WTC11 (cell line): ENCODE measurements at regions not wholly inside any gene's neighbourhood (a gene's known extent, or its start where the extent isn't known, plus 50 kb on each side); places are given as distances from the start of the nearest gene placed in this dataset.
"Not testable (repeated sequence)": the region's sequence is repeated elsewhere in the genome, so short reads cannot be mapped to it uniquely, and the experiment has no call there.

Source experiments
- ATAC-seq: fragments of 200-7000 bp; cut with Tn5 transposase; 2 replicates; pipeline ENCODE4 v1.10.0; 2021; ENCODE audit warnings: mild to moderate bottlenecking, moderate library complexity
- CTCF ChIA-PET: fragments of 300-600 bp; sonication (Branson Sonifier 250); formaldehyde crosslinking; loops from one replicate; lab custom pipeline; 2021; ENCODE audit warnings: antibody characterized with exemption; lab: Charles Lee
- POLR2A ChIA-PET: fragments of 350-600 bp; sonication (Branson Sonifier 250); formaldehyde crosslinking; loops from one replicate; lab custom pipeline; 2021; ENCODE audit warnings: antibody characterized with exemption; lab: Charles Lee
- DNase-seq: peaks from one replicate; pipeline ENCODE4 v3.0.0; 2021; ENCODE audit warnings: low spot score
- H3K27ac Mint-ChIP-seq: 2 replicates; pipeline ENCODE4 v1.8.0; 2021; ENCODE audit warnings: mixed read lengths
- H3K27me3 Mint-ChIP-seq: 2 replicates; pipeline ENCODE4 v1.8.0; 2021; ENCODE audit warnings: low read depth, mild to moderate bottlenecking, moderate library complexity, mixed read lengths
- H3K36me3 Mint-ChIP-seq: 2 replicates; pipeline ENCODE4 v1.8.0; 2021; ENCODE audit warnings: mixed read lengths
- H3K4me1 Mint-ChIP-seq: 2 replicates; pipeline ENCODE4 v1.8.0; 2022; ENCODE audit warnings: mixed read lengths
- H3K4me3 Mint-ChIP-seq: 2 replicates; pipeline ENCODE4 v1.8.0; 2021; ENCODE audit warnings: mild to moderate bottlenecking, moderate library complexity, mixed read lengths
- H3K9me3 Mint-ChIP-seq: 2 replicates; pipeline ENCODE4 v1.8.0; 2021; ENCODE audit warnings: mixed read lengths
- E2F1 ChIP-seq: sonication (generic); formaldehyde crosslinking; IDR thresholded peaks from 2 replicates; pipeline ENCODE4 v1.8.0; 2022; ENCODE audit warnings: mild to moderate bottlenecking, missing genetic modification reagents
- ETV6 ChIP-seq: sonication (generic); formaldehyde crosslinking; IDR thresholded peaks from 2 replicates; pipeline ENCODE4 v1.8.1; 2022; ENCODE audit warnings: mild to moderate bottlenecking, missing genetic modification reagents
- GABPB1 ChIP-seq: sonication (generic); formaldehyde crosslinking; IDR thresholded peaks from 2 replicates; pipeline ENCODE4 v1.8.1; 2023; ENCODE audit warnings: mild to moderate bottlenecking, missing genetic modification reagents
- IRF2 ChIP-seq: sonication (generic); formaldehyde crosslinking; IDR thresholded peaks from 2 replicates; pipeline ENCODE4 v1.8.0; 2022; ENCODE audit warnings: low read depth, missing genetic modification reagents, borderline replicate concordance
- MAX ChIP-seq: sonication (generic); formaldehyde crosslinking; IDR thresholded peaks from 2 replicates; pipeline ENCODE4 v1.8.0; 2022; ENCODE audit warnings: mild to moderate bottlenecking, missing genetic modification reagents
- MXD4 ChIP-seq: fragments of 250-450 bp; sonication (Bioruptor Pico); IDR thresholded peaks from 2 replicates; pipeline ENCODE4 v1.8.0; 2021; ENCODE audit warnings: mild to moderate bottlenecking, moderate library complexity, borderline replicate concordance
- NFATC4 ChIP-seq: fragments of 250-450 bp; sonication (Bioruptor Pico); IDR thresholded peaks from 2 replicates; pipeline ENCODE4 v1.9.0; 2021; ENCODE audit warnings: mild to moderate bottlenecking
- NFYB ChIP-seq: sonication (generic); formaldehyde crosslinking; conservative IDR thresholded peaks from 2 replicates; pipeline ENCODE4 v1.8.0; 2022; ENCODE audit warnings: low read depth, missing genetic modification reagents
- NR2C2 ChIP-seq: sonication (generic); formaldehyde crosslinking; IDR thresholded peaks from 2 replicates; pipeline ENCODE4 v1.8.0; 2022; ENCODE audit warnings: mild to moderate bottlenecking, missing genetic modification reagents
- RELA ChIP-seq: sonication (generic); formaldehyde crosslinking; IDR thresholded peaks from 2 replicates; pipeline ENCODE4 v1.8.1; 2022; ENCODE audit warnings: missing genetic modification reagents, mild to moderate bottlenecking, borderline replicate concordance
- ZNF232 ChIP-seq: sonication (generic); formaldehyde crosslinking; IDR thresholded peaks from 2 replicates; pipeline ENCODE4 v1.8.0; 2022; ENCODE audit warnings: mild to moderate bottlenecking, missing genetic modification reagents
- ZNF281 ChIP-seq: sonication (generic); formaldehyde crosslinking; IDR thresholded peaks from 2 replicates; pipeline ENCODE4 v1.8.0; 2023; ENCODE audit warnings: mild to moderate bottlenecking, missing genetic modification reagents
- ZNF671 ChIP-seq: fragments of 250-450 bp; sonication (Bioruptor Pico); IDR thresholded peaks from 2 replicates; pipeline ENCODE4 v1.8.0; 2021; ENCODE audit warnings: mild to moderate bottlenecking
- ZSCAN18 ChIP-seq: fragments of 250-450 bp; sonication (Bioruptor Pico); IDR thresholded peaks from 2 replicates; pipeline ENCODE4 v2.1.2; 2022; ENCODE audit warnings: mild to moderate bottlenecking, moderate library complexity
- TF ChIP-seq, protein P1 (sequence below): sonication (generic); formaldehyde crosslinking; IDR thresholded peaks from 2 replicates; pipeline ENCODE4 v1.8.1; 2022; ENCODE audit warnings: mild to moderate bottlenecking, moderate library complexity, missing genetic modification reagents

GRCh38 chr5:17064241-17064640, 128.2 kb upstream of the MYO10 start:
- Mint-ChIP-seq H3K9me3 (peaks cover 5% of the 10 kb centered on the region), H3K27ac (no peak overlapping the region), H3K4me1 (peaks cover 23% of the 10 kb centered on the region), H3K4me3 (no peak overlapping the region), H3K27me3 (no peaks in the 10 kb centered on the region; the same call in 1 of the 2 replicates), H3K36me3 (no peaks in the 10 kb centered on the region)
- TF ChIP-seq GABPB1 (CRISPR knock-in tag) (no peak), ETV6 (no peak), RELA (CRISPR knock-in tag) (no peak)
- no peak for DNase-seq
- no peak for ATAC-seq
- ChIA-PET POLR2A (no interaction called here), CTCF (interaction anchor here (1.5 kb wide), 1 partner anchor 126 kb away, joined by 11 read pairs; no protein-coding TSS in a partner anchor)

DNA sequence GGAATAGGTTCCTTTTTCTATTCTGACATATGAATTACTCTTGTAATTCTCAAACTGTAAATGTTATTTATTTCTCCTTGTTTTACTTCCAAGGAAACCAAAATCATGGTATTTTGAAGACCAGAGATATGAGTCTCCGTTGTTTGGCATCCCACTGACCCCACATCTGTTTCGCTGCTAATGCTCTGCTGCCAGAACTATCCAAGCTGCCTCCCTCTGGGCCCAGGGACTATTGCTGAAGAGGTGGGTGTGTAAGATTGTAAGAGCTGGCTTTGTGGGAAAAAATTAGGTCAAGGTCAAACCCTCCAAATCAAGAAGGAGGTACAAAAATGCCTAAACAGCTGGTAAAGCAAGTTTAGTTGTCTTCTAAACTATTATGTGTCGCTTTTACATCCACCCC, 129.4 kb upstream of the MYO10 start:
- H3K27ac Mint-ChIP-seq = peak overlapping the region; percentile 24; the same call in 1 of the 2 replicates
- no peak for ATAC-seq
- H3K4me1 Mint-ChIP-seq = peaks cover 23% of the 10 kb centered on the region

DNA sequence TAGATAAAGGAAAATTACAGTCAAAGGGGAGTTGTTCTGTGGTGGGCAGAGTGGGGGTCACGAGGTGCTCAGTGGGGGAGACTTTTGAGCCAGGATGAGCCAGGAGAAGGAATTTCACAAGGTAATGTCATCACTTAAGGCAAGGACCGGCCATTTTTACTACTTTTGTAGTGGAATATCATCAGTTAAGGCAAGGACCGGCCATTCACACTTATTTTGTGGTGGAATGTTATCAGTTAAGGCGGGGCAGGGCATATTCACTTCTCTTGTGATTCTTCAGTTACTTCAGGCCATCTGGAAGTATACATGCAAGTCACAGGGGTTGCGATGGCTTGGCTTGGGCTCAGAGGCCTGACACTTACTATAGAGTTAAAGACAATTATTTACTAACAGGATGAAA, 129.9 kb upstream of the MYO10 start:
- DNase-seq, CTCF ChIA-PET, H3K4me3 Mint-ChIP-seq, ATAC-seq, H3K27ac Mint-ChIP-seq, POLR2A ChIA-PET, H3K27me3 Mint-ChIP-seq, H3K36me3 Mint-ChIP-seq, H3K9me3 Mint-ChIP-seq: not testable (repeated sequence)
- peaks cover 23% of the 10 kb centered on the region for H3K4me1 Mint-ChIP-seq

More for the DNA sequence above, 129.4 kb upstream of the MYO10 start:
- no peak for TF ChIP-seq ZNF281
- TF ChIP-seq E2F1 = no peak
- no peak for TF ChIP-seq ZNF671 (CRISPR knock-in tag)
- no peak for TF ChIP-seq NFYB (CRISPR knock-in tag)
- TF ChIP-seq MAX (CRISPR knock-in tag) = no peak
- no peak for TF ChIP-seq NFATC4
- no peak for TF ChIP-seq ZSCAN18 (CRISPR knock-in tag)
- TF ChIP-seq MXD4 (CRISPR knock-in tag) = no peak
- no peak for TF ChIP-seq IRF2
- TF ChIP-seq, protein P1, sequence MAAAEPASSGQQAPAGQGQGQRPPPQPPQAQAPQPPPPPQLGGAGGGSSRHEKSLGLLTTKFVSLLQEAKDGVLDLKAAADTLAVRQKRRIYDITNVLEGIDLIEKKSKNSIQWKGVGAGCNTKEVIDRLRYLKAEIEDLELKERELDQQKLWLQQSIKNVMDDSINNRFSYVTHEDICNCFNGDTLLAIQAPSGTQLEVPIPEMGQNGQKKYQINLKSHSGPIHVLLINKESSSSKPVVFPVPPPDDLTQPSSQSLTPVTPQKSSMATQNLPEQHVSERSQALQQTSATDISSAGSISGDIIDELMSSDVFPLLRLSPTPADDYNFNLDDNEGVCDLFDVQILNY (CRISPR knock-in tag) = no peak
- TF ChIP-seq ZNF232 (CRISPR knock-in tag) = no peak
- no peak for TF ChIP-seq NR2C2
- Mint-ChIP-seq H3K4me3 (no peak overlapping the region), H3K9me3 (peaks cover 5% of the 10 kb centered on the region), H3K27me3 (no peaks in the 10 kb centered on the region; the same call in 1 of the 2 replicates), H3K36me3 (no peaks in the 10 kb centered on the region)
- ChIA-PET CTCF (no interaction called here), POLR2A (no interaction called here)
- DNase-seq = no peak
